ENCODE measurements at regions not wholly inside any gene's neighbourhood (a gene's known extent, or its start where the extent isn't known, plus 50 kb on each side); places are given as distances from the start of the nearest gene placed in this dataset.

- Mint-ChIP-seq H3K36me3 (ENCODE audit: low read depth) (no peaks in the 10 kb centered on the region), H3K27ac (no peak overlapping the region), H3K4me1 (ENCODE audit: low read depth) (no peaks in the 10 kb centered on the region), H3K9me3 (peaks cover 5% of the 10 kb centered on the region), H3K4me3 (no peak overlapping the region), H3K27me3 (ENCODE audit: insufficient read depth) (no peaks in the 10 kb centered on the region)
- intact Hi-C loops (cut with micrococcal nuclease), result no loop called here
- no peak for DNase-seq (ENCODE audit: low spot score)
Measured at GRCh38 chr1:81144240-81144825, 656.4 kb upstream of the ADGRL2 start.

GRCh38 chr1:81142099-81142826 is 658.5 kb upstream of the ADGRL2 start:
- H3K36me3 Mint-ChIP-seq (ENCODE audit: low read depth), result no peaks in the 10 kb centered on the region
- peaks cover 5% of the 10 kb centered on the region for H3K9me3 Mint-ChIP-seq
- DNase-seq (ENCODE audit: low spot score), result no peak
- H3K27me3 Mint-ChIP-seq (ENCODE audit: insufficient read depth), result no peaks in the 10 kb centered on the region
- intact Hi-C loops (cut with micrococcal nuclease), result no loop called here
- H3K27ac Mint-ChIP-seq, result no peak overlapping the region
- H3K4me1 Mint-ChIP-seq (ENCODE audit: low read depth), result no peaks in the 10 kb centered on the region
- no peak overlapping the region for H3K4me3 Mint-ChIP-seq

- H3K9me3 Mint-ChIP-seq, result peaks cover 5% of the 10 kb centered on the region
- no peaks in the 10 kb centered on the region for H3K27me3 Mint-ChIP-seq (ENCODE audit: insufficient read depth)
- H3K4me3 Mint-ChIP-seq, result no peak overlapping the region
- no peak for DNase-seq (ENCODE audit: low spot score)
- H3K27ac Mint-ChIP-seq, result no peak overlapping the region
- H3K4me1 Mint-ChIP-seq (ENCODE audit: low read depth), result no peaks in the 10 kb centered on the region
- intact Hi-C loops (cut with micrococcal nuclease), result no loop called here
- no peaks in the 10 kb centered on the region for H3K36me3 Mint-ChIP-seq (ENCODE audit: low read depth)
Measured at GRCh38 chr1:81135524-81135923, 665.2 kb upstream of the ADGRL2 start.

- Mint-ChIP-seq H3K4me1 (ENCODE audit: low read depth) (no peaks in the 10 kb centered on the region), H3K27ac (no peak overlapping the region), H3K9me3 (peaks cover 3% of the 10 kb centered on the region), H3K36me3 (ENCODE audit: low read depth) (no peaks in the 10 kb centered on the region), H3K27me3 (ENCODE audit: insufficient read depth) (no peaks in the 10 kb centered on the region), H3K4me3 (no peak overlapping the region)
- DNase-seq (ENCODE audit: low spot score), result no peak
- intact Hi-C loops (cut with micrococcal nuclease), result no loop called here
Measured at GRCh38 chr1:81129776-81130175, 671.0 kb upstream of the ADGRL2 start.

- DNase-seq (ENCODE audit: low spot score), result no peak
- Mint-ChIP-seq H3K27me3 (ENCODE audit: insufficient read depth) (no peaks in the 10 kb centered on the region), H3K36me3 (ENCODE audit: low read depth) (no peaks in the 10 kb centered on the region), H3K9me3 (peaks cover 3% of the 10 kb centered on the region), H3K27ac (no peak overlapping the region), H3K4me3 (no peak overlapping the region), H3K4me1 (ENCODE audit: low read depth) (no peaks in the 10 kb centered on the region)
- intact Hi-C loops (cut with micrococcal nuclease), result no loop called here
Measured at GRCh38 chr1:81129366-81129765, 671.4 kb upstream of the ADGRL2 start.

GRCh38 chr1:81128079-81128478 is 672.7 kb upstream of the ADGRL2 start:
- H3K27ac Mint-ChIP-seq, result no peak overlapping the region
- H3K4me3 Mint-ChIP-seq, result no peak overlapping the region
- intact Hi-C loops (cut with micrococcal nuclease), result no loop called here
- no peaks in the 10 kb centered on the region for H3K4me1 Mint-ChIP-seq (ENCODE audit: low read depth)
- no peaks in the 10 kb centered on the region for H3K27me3 Mint-ChIP-seq (ENCODE audit: insufficient read depth)
- DNase-seq (ENCODE audit: low spot score), result no peak
- no peaks in the 10 kb centered on the region for H3K36me3 Mint-ChIP-seq (ENCODE audit: low read depth)
- peaks cover 3% of the 10 kb centered on the region for H3K9me3 Mint-ChIP-seq

- H3K9me3 Mint-ChIP-seq, result peaks cover 3% of the 10 kb centered on the region
- H3K27me3 Mint-ChIP-seq (ENCODE audit: insufficient read depth), result no peaks in the 10 kb centered on the region
- H3K36me3 Mint-ChIP-seq (ENCODE audit: low read depth), result no peaks in the 10 kb centered on the region
- H3K4me1 Mint-ChIP-seq (ENCODE audit: low read depth), result no peaks in the 10 kb centered on the region
- no peak for DNase-seq (ENCODE audit: low spot score)
- intact Hi-C loops (cut with micrococcal nuclease), result no loop called here
- no peak overlapping the region for H3K4me3 Mint-ChIP-seq
- no peak overlapping the region for H3K27ac Mint-ChIP-seq
Measured at GRCh38 chr1:81126989-81127581, 673.6 kb upstream of the ADGRL2 start.

- Mint-ChIP-seq H3K27ac (no peak overlapping the region), H3K27me3 (ENCODE audit: insufficient read depth) (no peaks in the 10 kb centered on the region), H3K4me1 (ENCODE audit: low read depth) (no peaks in the 10 kb centered on the region), H3K4me3 (no peak overlapping the region), H3K9me3 (peaks cover 3% of the 10 kb centered on the region), H3K36me3 (ENCODE audit: low read depth) (no peaks in the 10 kb centered on the region)
- no peak for DNase-seq (ENCODE audit: low spot score)
- intact Hi-C loops (cut with micrococcal nuclease), result no loop called here
Measured at GRCh38 chr1:81125672-81126071, 675.1 kb upstream of the ADGRL2 start.

GRCh38 chr1:81121306-81121705 is 679.4 kb upstream of the ADGRL2 start:
- no peak for DNase-seq (ENCODE audit: low spot score)
- no peak overlapping the region for H3K4me3 Mint-ChIP-seq
- no peaks in the 10 kb centered on the region for H3K36me3 Mint-ChIP-seq (ENCODE audit: low read depth)
- H3K27ac Mint-ChIP-seq, result no peak overlapping the region
- no peaks in the 10 kb centered on the region for H3K9me3 Mint-ChIP-seq
- no peaks in the 10 kb centered on the region for H3K4me1 Mint-ChIP-seq (ENCODE audit: low read depth)
- no peaks in the 10 kb centered on the region for H3K27me3 Mint-ChIP-seq (ENCODE audit: insufficient read depth)
- intact Hi-C loops (cut with micrococcal nuclease), result no loop called here

- H3K36me3 Mint-ChIP-seq (ENCODE audit: low read depth), result no peaks in the 10 kb centered on the region
- no peaks in the 10 kb centered on the region for H3K9me3 Mint-ChIP-seq
- H3K4me3 Mint-ChIP-seq, result no peak overlapping the region
- no peaks in the 10 kb centered on the region for H3K4me1 Mint-ChIP-seq (ENCODE audit: low read depth)
- H3K27ac Mint-ChIP-seq, result no peak overlapping the region
- DNase-seq (ENCODE audit: low spot score), result no peak
- no peaks in the 10 kb centered on the region for H3K27me3 Mint-ChIP-seq (ENCODE audit: insufficient read depth)
- intact Hi-C loops (cut with micrococcal nuclease), result no loop called here
Measured at GRCh38 chr1:81119319-81119718, 681.4 kb upstream of the ADGRL2 start.

GRCh38 chr1:81118550-81118949 is 682.2 kb upstream of the ADGRL2 start:
- no peaks in the 10 kb centered on the region for H3K36me3 Mint-ChIP-seq (ENCODE audit: low read depth)
- H3K27me3 Mint-ChIP-seq (ENCODE audit: insufficient read depth), result no peaks in the 10 kb centered on the region
- intact Hi-C loops (cut with micrococcal nuclease), result no loop called here
- no peak overlapping the region for H3K27ac Mint-ChIP-seq
- H3K4me3 Mint-ChIP-seq, result no peak overlapping the region
- no peaks in the 10 kb centered on the region for H3K4me1 Mint-ChIP-seq (ENCODE audit: low read depth)
- no peak for DNase-seq (ENCODE audit: low spot score)
- no peaks in the 10 kb centered on the region for H3K9me3 Mint-ChIP-seq

GRCh38 chr1:81115422-81115821 is 685.3 kb upstream of the ADGRL2 start:
- intact Hi-C loops (cut with micrococcal nuclease), result no loop called here
- Mint-ChIP-seq H3K27me3 (ENCODE audit: insufficient read depth) (no peaks in the 10 kb centered on the region), H3K27ac (no peak overlapping the region), H3K4me1 (ENCODE audit: low read depth) (no peaks in the 10 kb centered on the region), H3K4me3 (no peak overlapping the region), H3K9me3 (peaks cover 5% of the 10 kb centered on the region), H3K36me3 (ENCODE audit: low read depth) (no peaks in the 10 kb centered on the region)
- no peak for DNase-seq (ENCODE audit: low spot score)

- Mint-ChIP-seq H3K4me3 (no peak overlapping the region), H3K27me3 (ENCODE audit: insufficient read depth) (no peaks in the 10 kb centered on the region), H3K36me3 (ENCODE audit: low read depth) (no peaks in the 10 kb centered on the region), H3K9me3 (peaks cover 8% of the 10 kb centered on the region), H3K27ac (no peak overlapping the region), H3K4me1 (ENCODE audit: low read depth) (no peaks in the 10 kb centered on the region)
- no peak for DNase-seq (ENCODE audit: low spot score)
- intact Hi-C loops (cut with micrococcal nuclease), result no loop called here
Measured at GRCh38 chr1:81114191-81114590, 686.5 kb upstream of the ADGRL2 start.

Data from activated T-helper 1 cell treated with anti-CD3 and anti-CD28 coated beads, Interleukin-12 subunit alpha, Interleukin-12 subunit beta, Interleukin-2, Interleukin-4 antibody, amounts not matched to agents 30 ng/mL and 10 ng/mL and 1 ng/mL, durations not matched to agents 14 hours and 24 hours and 36 hours (primary cell).